CD1c-positive myeloid dendritic cell (primary cell): ENCODE measurements at regions not wholly inside any gene's neighbourhood (a gene's known extent, or its start where the extent isn't known, plus 50 kb on each side); places are given as distances from the start of the nearest gene placed in this dataset.

Source experiments
- DNase-seq: peaks from one replicate; pipeline ENCODE4 v3.0.0-alpha.2; 2016; ENCODE audit errors: extremely low spot score

- no peak for DNase-seq
Measured at GRCh38 chr1:192238421-192238820, 78.4 kb upstream of the RGS21 start.

DNA sequence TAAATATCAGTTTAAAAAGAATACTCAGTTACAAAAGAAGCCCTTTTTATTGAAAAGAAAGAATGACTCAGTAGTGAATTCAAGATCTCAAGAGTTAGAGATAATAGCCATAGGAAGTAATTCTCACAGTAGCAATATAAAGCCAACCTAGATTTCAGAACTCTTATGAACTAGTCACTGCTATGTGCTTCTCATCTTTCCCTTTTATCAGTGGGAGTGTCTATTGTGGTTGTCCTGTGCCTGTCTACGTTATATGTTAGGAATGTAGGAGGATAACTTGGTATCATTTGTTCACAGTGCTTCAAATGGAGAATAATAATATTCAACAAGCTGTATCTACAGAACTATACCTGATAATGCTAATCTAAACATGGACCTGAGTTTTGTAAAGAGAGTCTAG, 73.1 kb upstream of the RGS21 start:
- DNase-seq = no peak

- DNase-seq = no peak
Measured at GRCh38 chr1:192251735-192252134, 65.1 kb upstream of the RGS21 start.

DNA sequence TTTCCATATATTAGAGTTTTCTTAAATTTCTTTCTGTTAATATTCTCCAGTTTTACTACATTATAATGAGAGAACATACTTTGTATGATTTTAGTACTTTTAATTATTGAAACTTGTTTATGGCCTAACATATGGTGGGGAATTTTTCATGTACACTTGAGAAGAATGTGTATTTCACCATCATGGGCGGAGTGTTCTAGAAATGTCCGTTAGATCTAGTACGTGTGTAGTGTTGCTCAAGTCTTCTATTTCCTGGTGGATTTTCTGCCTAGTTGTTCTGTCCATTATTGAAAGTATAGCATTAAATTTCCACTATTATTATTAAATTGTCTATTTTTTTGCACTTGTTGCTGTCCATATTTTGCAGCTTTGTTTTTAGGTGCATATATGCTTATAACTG, 64.0 kb upstream of the RGS21 start:
- DNase-seq = no peak

GRCh38 chr1:192256674-192257334, 60.0 kb upstream of the RGS21 start:
- DNase-seq = no peak

GRCh38 chr1:192260076-192260475, 56.7 kb upstream of the RGS21 start:
- no peak for DNase-seq

DNA sequence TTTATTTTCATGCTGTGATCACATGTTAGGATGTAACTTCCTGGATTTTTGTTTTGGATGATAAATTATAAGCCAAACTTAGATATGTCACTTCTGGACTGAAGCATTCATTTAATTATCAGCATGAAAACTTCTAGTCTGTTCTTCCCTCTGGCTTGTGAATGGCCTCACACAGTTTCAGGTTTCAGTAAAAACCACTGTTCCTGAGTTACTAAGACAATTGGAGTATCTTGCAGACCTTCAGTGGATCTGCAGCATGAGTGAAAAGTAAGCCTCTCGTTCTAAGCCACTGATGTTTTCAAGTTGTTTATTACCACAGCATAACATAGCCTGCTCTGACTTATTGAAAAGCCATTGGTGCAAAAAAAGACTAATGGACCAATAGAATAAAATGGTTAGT, 55.3 kb upstream of the RGS21 start:
- no peak for DNase-seq

DNA sequence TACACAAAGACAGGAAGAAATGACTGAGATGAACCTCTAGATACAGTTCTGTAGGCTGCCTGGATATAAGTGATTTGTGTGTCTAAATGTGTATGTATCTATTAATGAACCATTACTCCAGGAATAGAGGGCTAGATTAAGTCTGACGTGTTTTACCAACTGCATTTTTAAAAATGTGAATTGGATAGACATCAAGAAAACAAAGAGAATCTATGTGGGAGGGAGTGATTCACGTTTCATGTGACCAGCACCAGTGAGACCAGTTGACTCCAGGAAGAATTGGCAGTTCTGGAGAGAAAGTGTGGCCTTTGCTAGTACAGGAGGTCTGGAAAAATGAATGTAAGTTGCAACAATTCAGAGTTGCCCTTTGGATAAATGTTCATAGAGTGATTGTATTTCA, 53.4 kb upstream of the RGS21 start:
- DNase-seq = peak; percentile 18

DNA sequence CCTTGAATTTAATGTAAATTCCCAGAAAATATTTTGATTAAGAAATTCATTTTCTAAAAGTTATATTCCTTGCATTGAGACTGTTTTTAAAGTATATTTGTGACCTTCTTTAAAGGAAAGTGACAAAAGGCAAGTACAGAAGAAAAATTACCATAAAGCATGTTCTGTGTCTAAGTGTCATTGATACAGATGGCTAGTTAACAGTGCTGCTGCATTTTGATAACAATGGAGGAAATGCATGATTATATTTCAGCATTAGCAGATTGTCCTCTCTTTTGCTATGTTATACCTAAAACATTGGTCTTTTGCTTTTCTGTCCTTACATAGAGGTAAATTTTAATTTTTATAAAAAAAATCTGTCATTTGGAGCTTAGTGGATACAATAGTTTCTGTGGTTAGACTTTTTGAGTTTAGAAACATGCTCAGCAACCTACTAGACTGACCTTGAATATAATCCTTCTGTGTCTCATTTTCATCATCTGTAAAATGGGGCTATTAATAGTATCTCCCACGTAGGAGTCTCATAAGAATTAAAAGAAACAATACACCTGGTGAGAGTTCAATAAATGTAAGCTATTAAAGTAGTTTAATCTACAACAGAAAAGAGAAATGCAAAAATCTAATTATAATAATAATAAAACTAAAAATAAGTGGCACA, 51.1 kb upstream of the RGS21 start:
- DNase-seq = no peak

DNA sequence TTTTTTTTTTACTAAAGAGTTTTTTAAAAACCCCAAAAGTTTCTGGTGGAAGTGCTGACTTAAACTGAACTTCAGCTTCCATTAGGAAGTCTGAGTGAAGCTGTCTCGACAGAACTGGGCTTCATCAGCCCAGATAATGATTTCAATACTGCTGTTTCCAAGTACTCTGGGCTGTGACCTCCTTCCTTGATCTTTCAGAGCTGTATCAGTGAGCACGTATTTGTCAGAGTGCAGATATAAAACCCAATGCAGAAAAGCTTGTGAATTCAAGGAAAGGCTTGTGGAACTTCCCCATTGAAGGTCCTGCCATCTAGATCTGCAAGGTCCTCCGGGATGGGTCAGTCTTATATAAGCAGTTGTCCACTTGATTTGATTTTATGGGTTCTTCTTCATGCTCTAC, 50.1 kb upstream of the RGS21 start:
- no peak for DNase-seq
